T-helper 17 cell (primary cell): ENCODE measurements at regions not wholly inside any gene's neighbourhood (a gene's known extent, or its start where the extent isn't known, plus 50 kb on each side); places are given as distances from the start of the nearest gene placed in this dataset.

Experiments used
- ATAC-seq: fragments of 150-1000 bp; cut with Tn5 transposase; 2 replicates; pipeline ENCODE4 v1.10.0; 2021; ENCODE audit warnings: mild to moderate bottlenecking, moderate library complexity
- DNase-seq, 3 donors: peaks; one replicate each; pipeline versions ENCODE4 v3.0.0 to v3.0.0-alpha.2; 2020 to 2021
- H3K9me3 ChIP-seq: one replicate; pipeline ENCODE4 v1.7.0; 2013; ENCODE audit warnings: low read length, mild to moderate bottlenecking; ENCODE audit not compliant: control insufficient read depth, poor library complexity, severe bottlenecking
- H3K27ac Mint-ChIP-seq: one replicate; pipeline ENCODE4 v1.8.0; 2022; ENCODE audit warnings: mild to moderate bottlenecking, moderate library complexity, mixed read lengths
- H3K27me3 Mint-ChIP-seq: one replicate; pipeline ENCODE4 v1.8.0; 2022; ENCODE audit warnings: mixed read lengths
- H3K36me3 Mint-ChIP-seq: one replicate; pipeline ENCODE4 v1.8.0; 2022; ENCODE audit warnings: low read depth, mixed read lengths
- H3K4me1 Mint-ChIP-seq: one replicate; pipeline ENCODE4 v1.8.0; 2022; ENCODE audit warnings: mild to moderate bottlenecking, mixed read lengths
- H3K4me3 Mint-ChIP-seq: one replicate; pipeline ENCODE4 v1.8.0; 2022; ENCODE audit warnings: mild to moderate bottlenecking, moderate library complexity, mixed read lengths

DNA sequence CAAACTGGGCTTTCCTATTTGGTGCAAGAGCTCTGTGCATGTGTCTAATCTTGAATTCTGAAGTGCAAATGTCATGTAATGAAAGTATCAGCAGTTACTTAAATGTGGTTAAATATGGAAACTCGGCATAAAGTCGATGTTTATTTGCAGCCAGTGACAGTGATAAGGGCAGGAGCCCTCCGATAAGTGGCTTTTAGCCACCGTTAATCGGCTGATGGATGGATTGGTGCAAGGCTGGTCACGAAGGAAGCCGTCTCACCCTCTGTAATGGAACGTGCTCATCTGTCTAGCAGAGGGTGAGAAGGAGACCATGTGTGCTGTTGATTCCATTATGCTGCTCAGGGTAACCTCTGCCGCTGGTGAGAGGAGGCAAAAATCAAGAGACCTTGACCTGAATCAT lies 121.8 kb upstream of the PAX6 start:
- Mint-ChIP-seq H3K4me3 (no peak overlapping the region), H3K36me3 (no peaks in the 10 kb centered on the region), H3K27ac (no peak overlapping the region), H3K4me1 (peaks cover 3% of the 10 kb centered on the region), H3K27me3 (peaks cover 43% of the 10 kb centered on the region)
- ATAC-seq (no peak), DNase-seq (no peak)
- no peaks in the 10 kb centered on the region for H3K9me3 ChIP-seq

DNA sequence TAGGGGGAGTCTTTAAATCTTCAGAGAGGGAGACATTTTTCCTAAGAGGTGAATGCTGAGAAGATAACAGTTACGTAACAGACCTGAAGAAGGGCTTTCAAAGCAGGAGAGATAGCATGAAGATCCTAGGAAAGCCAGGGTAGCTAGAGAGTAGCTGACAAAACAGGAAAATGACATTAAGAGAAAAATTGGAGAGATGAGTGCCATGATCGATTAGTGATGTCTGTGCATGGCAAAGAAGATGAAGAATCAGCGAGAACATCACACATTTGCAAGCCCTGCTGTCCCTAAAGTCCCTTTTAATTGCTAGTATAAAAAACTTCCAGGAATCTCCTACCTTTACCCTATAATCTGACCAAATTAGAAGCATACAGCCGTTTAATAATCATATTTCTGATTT lies 116.9 kb upstream of the PAX6 start:
- H3K4me1 Mint-ChIP-seq: peaks cover 3% of the 10 kb centered on the region
- H3K27me3 Mint-ChIP-seq: peaks cover 40% of the 10 kb centered on the region
- DNase-seq: no peak

DNA sequence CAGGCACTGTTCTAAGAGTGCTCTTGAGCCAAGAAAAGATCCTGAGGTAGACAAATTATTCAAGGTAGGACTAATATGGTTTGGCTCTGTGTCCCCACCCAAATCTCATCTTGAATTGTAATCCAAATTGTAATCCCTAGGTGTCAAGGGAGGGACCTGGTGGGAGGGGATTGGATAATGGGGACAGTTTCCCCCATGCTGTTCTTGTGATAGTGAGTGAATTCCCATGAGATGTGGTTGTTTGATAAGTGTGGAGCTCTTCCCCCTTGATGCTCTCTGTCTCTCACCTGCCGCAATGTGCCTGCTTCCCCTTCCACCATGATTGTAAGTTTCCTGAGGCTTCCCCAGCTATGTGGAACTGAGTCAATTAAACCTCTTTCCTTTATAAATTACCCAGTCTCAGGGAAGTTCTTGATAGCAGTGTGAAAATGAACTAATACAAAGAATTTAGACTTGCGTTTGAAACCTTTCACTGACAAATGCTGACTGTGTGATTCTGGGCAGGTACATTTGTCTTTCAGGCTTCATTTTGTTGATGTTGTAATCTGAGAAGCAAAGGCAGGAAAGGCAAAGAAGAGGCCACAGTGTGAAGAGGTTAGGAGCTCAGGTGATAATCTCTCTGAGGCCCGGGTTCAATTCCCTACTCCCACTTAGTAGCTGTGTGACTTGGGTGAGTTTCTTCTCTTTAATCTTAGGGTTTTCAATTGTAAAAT lies 115.8 kb upstream of the PAX6 start:
- H3K4me1 Mint-ChIP-seq: peaks cover 3% of the 10 kb centered on the region
- ATAC-seq (no peak), DNase-seq (no peak)
- no peak overlapping the region for H3K4me3 Mint-ChIP-seq
- no peaks in the 10 kb centered on the region for H3K9me3 ChIP-seq
- no peaks in the 10 kb centered on the region for H3K36me3 Mint-ChIP-seq
- no peak overlapping the region for H3K27ac Mint-ChIP-seq
- peaks cover 39% of the 10 kb centered on the region for H3K27me3 Mint-ChIP-seq

More for the DNA sequence above, 116.9 kb upstream of the PAX6 start:
- Mint-ChIP-seq H3K27ac (no peak overlapping the region), H3K36me3 (no peaks in the 10 kb centered on the region), H3K4me3 (no peak overlapping the region)
- no peak for ATAC-seq
- no peaks in the 10 kb centered on the region for H3K9me3 ChIP-seq

DNA sequence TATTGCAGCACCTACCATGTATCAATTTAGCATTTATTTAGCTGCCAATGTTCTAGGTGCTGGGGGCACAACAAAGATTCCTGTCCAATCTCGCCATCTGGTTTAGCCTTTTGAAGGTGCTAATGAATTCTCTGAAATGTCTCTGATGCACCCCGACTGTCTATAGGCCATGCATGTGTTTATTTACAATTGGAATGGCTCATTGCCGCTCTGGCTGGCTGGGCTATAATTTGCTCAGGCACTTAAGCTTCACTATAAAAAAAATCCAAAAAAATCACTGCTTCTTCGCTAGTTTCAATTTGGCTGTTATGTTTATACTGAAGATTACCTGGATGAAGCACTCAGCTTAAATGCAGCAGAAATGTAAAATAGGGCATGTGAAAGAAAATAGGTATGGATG lies 115.0 kb upstream of the PAX6 start:
- no peaks in the 10 kb centered on the region for H3K9me3 ChIP-seq
- H3K4me1 Mint-ChIP-seq: peaks cover under 1% of the 10 kb centered on the region
- H3K27me3 Mint-ChIP-seq: peaks cover 39% of the 10 kb centered on the region
- ATAC-seq (no peak), DNase-seq (no peak)
- H3K27ac Mint-ChIP-seq: no peak overlapping the region
- no peak overlapping the region for H3K4me3 Mint-ChIP-seq
- H3K36me3 Mint-ChIP-seq: no peaks in the 10 kb centered on the region

DNA sequence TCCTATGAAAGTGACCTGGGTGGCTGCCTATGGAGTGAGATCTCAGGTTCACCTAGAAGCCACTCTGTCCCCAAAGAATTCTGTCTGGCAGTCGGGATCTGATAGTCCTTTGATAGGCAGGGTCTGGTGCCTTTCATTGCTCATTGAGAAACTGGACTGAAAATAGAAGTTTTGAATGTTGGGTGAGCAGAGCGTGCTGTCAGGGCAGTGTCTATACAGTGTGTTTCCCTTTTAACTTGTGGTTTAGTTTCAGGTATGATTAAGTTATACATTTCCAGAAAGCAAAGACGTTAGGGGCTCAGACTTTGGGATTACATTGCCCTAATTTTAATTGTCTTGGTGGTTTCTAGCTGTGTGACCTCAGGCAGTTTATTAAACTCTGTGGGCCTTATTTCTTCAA lies 111.3 kb upstream of the PAX6 start:
- H3K9me3 ChIP-seq: no peaks in the 10 kb centered on the region
- no peak overlapping the region for H3K4me3 Mint-ChIP-seq
- ATAC-seq (no peak), DNase-seq (no peak)
- H3K27ac Mint-ChIP-seq: no peak overlapping the region
- H3K4me1 Mint-ChIP-seq: no peaks in the 10 kb centered on the region
- no peaks in the 10 kb centered on the region for H3K36me3 Mint-ChIP-seq
- peaks cover 47% of the 10 kb centered on the region for H3K27me3 Mint-ChIP-seq

DNA sequence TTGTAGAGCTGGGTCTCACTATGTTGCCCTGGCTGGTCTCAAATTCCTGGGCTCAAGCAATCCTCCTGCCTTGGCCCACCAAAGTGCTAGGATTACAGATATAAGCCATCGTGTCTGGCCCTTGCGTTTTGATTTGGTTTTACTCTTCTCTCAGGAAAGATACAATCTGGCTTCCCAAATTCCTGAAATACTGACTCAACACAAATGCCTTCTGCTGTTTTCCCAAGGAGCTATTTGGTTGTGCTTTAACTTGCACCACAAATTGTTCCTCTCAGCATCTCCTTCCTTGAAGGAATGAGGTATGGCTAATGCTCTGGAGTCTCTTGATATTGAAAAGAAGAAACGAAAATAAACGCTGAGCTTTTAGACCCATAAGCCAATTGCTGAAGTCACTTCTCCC lies 110.0 kb upstream of the PAX6 start:
- Mint-ChIP-seq H3K27ac (no peak overlapping the region), H3K4me1 (no peaks in the 10 kb centered on the region), H3K27me3 (peaks cover 41% of the 10 kb centered on the region), H3K4me3 (no peak overlapping the region), H3K36me3 (no peaks in the 10 kb centered on the region)
- ATAC-seq (no peak), DNase-seq (no peak)
- H3K9me3 ChIP-seq: no peaks in the 10 kb centered on the region

DNA sequence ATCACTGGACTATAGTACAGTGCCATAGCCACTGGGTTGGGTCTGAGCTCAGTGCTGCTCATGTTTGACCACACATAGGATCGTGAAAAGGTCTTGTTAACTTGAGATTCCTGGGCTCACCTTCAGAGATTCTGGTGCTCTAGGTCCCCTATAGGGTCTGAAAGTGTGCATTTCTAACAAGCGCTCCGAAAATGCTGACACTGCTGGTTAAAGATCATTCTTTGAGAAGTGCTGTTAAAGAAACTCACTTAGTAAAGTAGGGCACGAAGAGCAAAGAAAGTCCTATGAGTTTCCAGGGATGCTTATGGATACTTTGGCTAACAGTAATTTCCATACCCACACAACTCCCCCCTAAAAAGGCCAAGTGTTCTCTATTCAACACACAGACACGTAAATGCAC lies 108.1 kb upstream of the PAX6 start:
- Mint-ChIP-seq H3K4me1 (no peaks in the 10 kb centered on the region), H3K27ac (no peak overlapping the region)

DNA sequence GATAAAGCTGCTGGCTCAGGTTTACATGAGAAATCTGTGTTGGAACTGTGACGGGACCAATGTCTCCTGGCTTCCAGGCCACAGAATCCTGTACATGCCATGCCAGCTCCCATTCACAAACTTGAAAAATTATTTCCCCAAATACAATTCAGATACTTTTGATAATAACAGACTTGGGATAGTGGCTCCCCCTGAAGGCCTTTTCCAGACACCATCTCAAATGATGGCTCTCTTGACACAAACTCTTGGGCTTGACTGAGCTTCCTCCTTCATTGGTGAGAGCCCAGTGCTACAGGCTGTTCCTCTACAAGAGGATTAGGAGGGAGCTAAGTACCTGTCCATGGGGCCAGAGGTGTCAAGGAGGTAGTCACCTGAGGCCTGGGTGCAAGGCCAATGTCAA lies 104.7 kb upstream of the PAX6 start:
- Mint-ChIP-seq H3K36me3 (no peaks in the 10 kb centered on the region), H3K4me3 (no peak overlapping the region), H3K27ac (no peak overlapping the region), H3K27me3 (peaks cover 28% of the 10 kb centered on the region), H3K4me1 (no peaks in the 10 kb centered on the region)
- DNase-seq: no peak
- no peak for ATAC-seq
- H3K9me3 ChIP-seq: no peaks in the 10 kb centered on the region

More for the DNA sequence above, 108.1 kb upstream of the PAX6 start:
- H3K27me3 Mint-ChIP-seq: peaks cover 38% of the 10 kb centered on the region
- no peaks in the 10 kb centered on the region for H3K9me3 ChIP-seq
- DNase-seq (no peak), ATAC-seq (no peak)
- no peaks in the 10 kb centered on the region for H3K36me3 Mint-ChIP-seq
- no peak overlapping the region for H3K4me3 Mint-ChIP-seq

DNA sequence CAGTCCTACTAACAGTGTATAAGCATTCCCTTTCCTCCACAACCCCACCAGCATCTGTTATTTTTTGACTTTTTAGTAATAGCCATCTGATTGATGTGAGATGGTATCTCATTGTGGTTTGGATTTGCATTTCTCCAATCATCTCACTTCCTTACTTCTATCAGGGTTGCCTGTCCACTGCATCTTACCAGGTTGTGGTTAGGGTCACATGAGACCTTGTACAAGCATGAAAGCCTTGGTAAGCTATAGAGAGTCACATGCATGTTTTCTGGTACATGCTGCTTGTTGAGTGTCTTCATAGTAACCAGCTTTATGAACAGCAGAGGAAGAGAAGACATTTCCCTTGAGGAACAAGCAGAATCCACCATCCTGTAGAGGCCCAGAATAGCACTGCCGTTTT lies 102.9 kb upstream of the PAX6 start:
- H3K4me3 Mint-ChIP-seq: no peak overlapping the region
- no peaks in the 10 kb centered on the region for H3K36me3 Mint-ChIP-seq
- ATAC-seq (no peak), DNase-seq (no peak)
- H3K27me3 Mint-ChIP-seq: peaks cover 15% of the 10 kb centered on the region
- no peak overlapping the region for H3K27ac Mint-ChIP-seq
- no peaks in the 10 kb centered on the region for H3K9me3 ChIP-seq
- no peaks in the 10 kb centered on the region for H3K4me1 Mint-ChIP-seq

DNA sequence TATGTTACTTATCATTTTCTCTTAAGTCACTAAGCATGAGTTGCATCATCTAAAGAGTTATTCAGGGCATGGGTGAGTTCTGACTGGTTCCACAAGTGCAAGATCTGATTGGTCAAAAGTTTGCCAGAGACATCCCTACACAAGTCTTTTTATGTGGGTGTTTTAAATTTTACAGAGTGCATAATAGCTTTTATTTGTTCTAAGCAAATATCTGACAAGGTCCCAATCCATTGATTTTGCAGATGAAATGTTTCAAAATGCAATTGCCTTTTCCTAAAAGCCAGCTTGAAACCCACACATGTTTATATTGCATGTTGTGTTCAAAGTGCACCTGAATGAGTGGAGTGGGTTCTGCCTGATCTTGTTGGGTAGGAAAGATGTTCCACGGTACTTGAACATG lies 101.7 kb upstream of the PAX6 start:
- Mint-ChIP-seq H3K27me3 (peaks cover 15% of the 10 kb centered on the region), H3K4me1 (no peaks in the 10 kb centered on the region)

DNA sequence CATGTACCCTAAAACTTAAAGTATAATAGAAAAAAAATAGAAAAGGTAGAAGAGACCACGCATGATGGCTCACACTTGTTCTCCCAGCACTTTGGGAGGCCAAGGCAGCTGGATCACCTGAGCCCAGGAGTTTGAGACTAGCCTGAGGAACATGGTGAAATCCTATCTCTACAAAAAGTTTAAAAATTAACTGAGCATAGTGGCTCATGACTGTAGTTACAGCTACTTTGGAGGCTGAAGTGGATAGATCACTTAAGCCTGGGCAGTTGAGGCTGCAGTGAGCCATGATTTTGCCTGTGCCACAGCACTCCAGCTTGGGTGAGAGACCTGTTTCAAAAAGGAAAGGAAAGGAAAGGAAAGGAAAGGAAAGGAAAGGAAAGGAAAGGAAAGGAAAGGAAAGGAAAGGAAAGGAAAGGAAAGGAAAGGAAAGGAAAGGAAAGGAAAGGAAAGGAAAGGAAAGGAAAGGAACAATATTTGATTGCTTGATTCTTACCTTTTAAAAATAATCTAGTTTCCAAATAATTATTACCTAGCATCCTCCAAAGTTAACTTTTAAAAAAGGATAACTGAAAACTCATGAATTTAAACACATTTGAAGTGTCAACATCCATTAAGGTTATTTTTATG lies 99.9 kb upstream of the PAX6 start:
- H3K9me3 ChIP-seq: no peaks in the 10 kb centered on the region
- Mint-ChIP-seq H3K27me3 (peaks cover 18% of the 10 kb centered on the region), H3K4me3 (no peak overlapping the region), H3K36me3 (no peaks in the 10 kb centered on the region), H3K27ac (no peak overlapping the region), H3K4me1 (no peaks in the 10 kb centered on the region)
- ATAC-seq (no peak), DNase-seq (no peak)

More for the DNA sequence above, 101.7 kb upstream of the PAX6 start:
- no peak for ATAC-seq
- H3K9me3 ChIP-seq: no peaks in the 10 kb centered on the region
- Mint-ChIP-seq H3K4me3 (no peak overlapping the region), H3K36me3 (no peaks in the 10 kb centered on the region), H3K27ac (no peak overlapping the region)
- DNase-seq: no peak

DNA sequence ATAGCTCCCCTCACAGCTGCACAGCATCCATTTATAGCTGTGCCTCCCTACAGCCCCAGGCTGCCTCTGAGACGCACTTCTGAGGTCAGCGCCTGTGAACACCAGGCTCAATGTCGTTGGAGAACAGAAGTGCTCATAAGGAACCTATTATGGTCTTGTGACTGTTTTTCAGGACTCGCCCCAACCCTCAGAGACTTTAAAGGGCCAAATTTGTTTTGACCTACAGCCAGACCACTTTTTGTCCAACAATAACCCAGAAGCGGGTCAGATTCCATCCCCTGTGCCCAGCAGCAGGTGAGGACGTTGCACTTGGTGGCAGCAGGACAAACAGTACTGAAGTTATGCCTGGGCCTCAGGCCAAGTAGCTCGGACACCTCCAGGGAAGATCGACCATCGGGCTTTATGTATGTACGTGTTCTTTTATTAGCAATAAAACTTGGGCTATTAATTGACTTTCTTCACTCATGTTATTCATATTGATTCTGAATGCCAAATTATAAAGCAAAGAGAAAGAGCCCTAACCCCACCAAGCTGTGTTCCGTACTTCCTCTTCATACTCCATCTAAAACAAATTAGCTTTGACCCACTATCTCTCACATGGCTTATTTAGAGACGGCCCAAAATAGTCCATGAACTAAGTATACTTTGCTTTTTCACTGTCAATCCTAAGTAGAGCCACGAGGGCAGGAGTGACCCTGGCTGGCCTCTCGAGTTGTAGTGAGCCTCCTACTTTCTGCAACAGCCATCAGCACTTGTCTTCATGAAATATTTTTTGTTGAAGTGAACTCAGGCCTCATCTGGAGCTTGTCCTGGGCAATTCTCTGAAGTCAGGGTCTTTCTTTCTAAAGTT lies 92.3 kb upstream of the PAX6 start:
- no peak overlapping the region for H3K4me3 Mint-ChIP-seq

DNA sequence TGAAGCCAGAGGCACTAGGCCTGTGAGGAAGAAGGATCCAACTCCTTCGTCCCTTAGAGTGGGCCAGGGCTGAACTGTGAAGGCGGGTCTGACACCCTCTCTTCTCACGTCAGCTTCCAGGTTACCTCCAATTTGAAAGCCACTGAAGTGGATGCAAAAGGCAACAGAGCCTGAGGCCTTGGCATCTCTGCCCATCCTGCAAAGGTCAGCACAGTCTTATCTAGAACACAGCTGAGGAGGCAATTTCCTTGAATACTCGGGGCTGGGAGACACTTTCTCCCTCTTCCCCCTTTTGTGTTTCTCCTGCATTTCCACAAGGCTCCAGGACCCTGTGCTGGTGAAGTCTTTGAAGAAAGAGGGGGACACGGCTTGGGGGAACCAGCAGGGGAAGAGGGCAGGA lies 91.6 kb upstream of the PAX6 start:
- Mint-ChIP-seq H3K4me1 (no peaks in the 10 kb centered on the region), H3K36me3 (no peaks in the 10 kb centered on the region), H3K27ac (no peak overlapping the region), H3K4me3 (no peak overlapping the region), H3K27me3 (peaks cover 24% of the 10 kb centered on the region)
- ATAC-seq (no peak), DNase-seq (no peak)
- no peaks in the 10 kb centered on the region for H3K9me3 ChIP-seq

More for the DNA sequence above, 92.3 kb upstream of the PAX6 start:
- Mint-ChIP-seq H3K27me3 (peaks cover 24% of the 10 kb centered on the region), H3K36me3 (no peaks in the 10 kb centered on the region), H3K4me1 (no peaks in the 10 kb centered on the region), H3K27ac (no peak overlapping the region)
- no peak for DNase-seq
- no peak for ATAC-seq
- no peaks in the 10 kb centered on the region for H3K9me3 ChIP-seq
